Trophoblast cell (in vitro differentiated cells and primary cell): ENCODE measurements at regions not wholly inside any gene's neighbourhood (a gene's known extent, or its start where the extent isn't known, plus 50 kb on each side); places are given as distances from the start of the nearest gene placed in this dataset.
"Not testable (repeated sequence)": the region's sequence is repeated elsewhere in the genome, so short reads cannot be mapped to it uniquely, and the experiment has no call there.

Experiments
- DNase-seq, 2 donors: peaks; one replicate each; pipeline ENCODE4 v3.0.0-alpha.2; 2016
- H2AFZ ChIP-seq: 2 replicates; pipeline ENCODE4 v1.6.1; 2013; ENCODE audit warnings: low read length, moderate library complexity, mild to moderate bottlenecking; ENCODE audit not compliant: insufficient read depth, poor library complexity
- H2AK5ac ChIP-seq: 2 replicates; pipeline ENCODE4 v1.6.1; 2013; ENCODE audit warnings: mild to moderate bottlenecking, low read length
- H2BK120ac ChIP-seq: 2 replicates; pipeline ENCODE4 v1.6.1; 2013; ENCODE audit warnings: low read length, mild to moderate bottlenecking, moderate library complexity; ENCODE audit not compliant: insufficient read depth, poor library complexity
- H2BK12ac ChIP-seq: 2 replicates; pipeline ENCODE4 v1.6.1; 2013; ENCODE audit warnings: mild to moderate bottlenecking, low read length, moderate library complexity
- H2BK5ac ChIP-seq: 2 replicates; pipeline ENCODE4 v1.6.1; 2013; ENCODE audit warnings: low read length, low read depth, moderate library complexity, mild to moderate bottlenecking; ENCODE audit not compliant: poor library complexity
- H3K14ac ChIP-seq: 2 replicates; pipeline ENCODE4 v1.6.1; 2013; ENCODE audit warnings: mild to moderate bottlenecking, low read length
- H3K18ac ChIP-seq: 2 replicates; pipeline ENCODE4 v1.6.1; 2013; ENCODE audit warnings: mild to moderate bottlenecking, low read length
- H3K23ac ChIP-seq: 2 replicates; pipeline ENCODE4 v1.6.1; 2013; ENCODE audit warnings: low read length
- H3K27ac ChIP-seq: 2 replicates; pipeline ENCODE4 v1.5.1; 2013; ENCODE audit warnings: low read depth, mild to moderate bottlenecking, inconsistent platforms, low read length, moderate library complexity
- H3K27me3 ChIP-seq: 2 replicates; pipeline ENCODE4 v1.6.1; 2013; ENCODE audit warnings: inconsistent platforms, mild to moderate bottlenecking, low read length, moderate library complexity; ENCODE audit not compliant: insufficient read depth
- H3K36me3 ChIP-seq, 2 experiments: 1 replicate in 1 of 2; 2 replicates in 1 of 2; pipeline ENCODE4 v1.6.1; 2013; ENCODE audit warnings: low read length in 2 of 2, mild to moderate bottlenecking in 2 of 2, moderate library complexity in 1 of 2; ENCODE audit not compliant: insufficient read depth in 2 of 2, control insufficient read depth in 1 of 2
- H3K4ac ChIP-seq: 2 replicates; pipeline ENCODE4 v1.6.1; 2013; ENCODE audit warnings: low read depth, mild to moderate bottlenecking, low read length, moderate library complexity
- H3K4me1 ChIP-seq, 2 experiments: 1 replicate in 1 of 2; 2 replicates in 1 of 2; pipeline ENCODE4 v1.6.1; 2013; ENCODE audit warnings: low read length in 2 of 2, mild to moderate bottlenecking in 2 of 2, moderate library complexity in 1 of 2; ENCODE audit not compliant: insufficient read depth in 2 of 2, control insufficient read depth in 1 of 2
- H3K4me2 ChIP-seq: 2 replicates; pipeline ENCODE4 v1.6.1; 2013; ENCODE audit warnings: inconsistent platforms, mild to moderate bottlenecking, low read length, moderate library complexity
- H3K4me3 ChIP-seq: 2 replicates; pipeline ENCODE4 v1.5.1; 2013; ENCODE audit warnings: mild to moderate bottlenecking, low read depth, low read length, inconsistent platforms
- H3K79me1 ChIP-seq: one replicate; pipeline ENCODE4 v1.6.1; 2013; ENCODE audit warnings: low read length
- H3K79me2 ChIP-seq: 2 replicates; pipeline ENCODE4 v1.6.1; 2013; ENCODE audit warnings: low read length, mild to moderate bottlenecking; ENCODE audit not compliant: control insufficient read depth, insufficient read depth, poor library complexity
- H3K9ac ChIP-seq: 2 replicates; pipeline ENCODE4 v1.6.1; 2013; ENCODE audit warnings: mild to moderate bottlenecking, low read length
- H3K9me3 ChIP-seq: 2 replicates; pipeline ENCODE4 v1.6.1; 2013; ENCODE audit warnings: low read depth, mild to moderate bottlenecking, control low read depth, inconsistent platforms, low read length; ENCODE audit not compliant: insufficient read depth
- H4K12ac ChIP-seq: 2 replicates; pipeline ENCODE4 v1.6.1; 2013; ENCODE audit warnings: low read depth, mild to moderate bottlenecking, low read length, moderate library complexity
- H4K8ac ChIP-seq: 2 replicates; pipeline ENCODE4 v1.6.1; 2013; ENCODE audit warnings: low read depth, mild to moderate bottlenecking, low read length, moderate library complexity
- H4K91ac ChIP-seq: one replicate; pipeline ENCODE4 v1.6.1; 2013; ENCODE audit warnings: low read depth, mild to moderate bottlenecking, low read length, moderate library complexity
- WGBS: extraction: QIAGEN DNeasy Blood & Tissue Kit; methylation state at CpG from one replicate; pipeline ENCODE4 v1.1.7; 2013; ENCODE audit warnings: missing lambda C conversion rate; ENCODE audit not compliant: insufficient read length, insufficient coverage; ENCODE audit errors: extremely low coverage; 5-methylcytosine and 5-hydroxymethylcytosine counted together

DNA sequence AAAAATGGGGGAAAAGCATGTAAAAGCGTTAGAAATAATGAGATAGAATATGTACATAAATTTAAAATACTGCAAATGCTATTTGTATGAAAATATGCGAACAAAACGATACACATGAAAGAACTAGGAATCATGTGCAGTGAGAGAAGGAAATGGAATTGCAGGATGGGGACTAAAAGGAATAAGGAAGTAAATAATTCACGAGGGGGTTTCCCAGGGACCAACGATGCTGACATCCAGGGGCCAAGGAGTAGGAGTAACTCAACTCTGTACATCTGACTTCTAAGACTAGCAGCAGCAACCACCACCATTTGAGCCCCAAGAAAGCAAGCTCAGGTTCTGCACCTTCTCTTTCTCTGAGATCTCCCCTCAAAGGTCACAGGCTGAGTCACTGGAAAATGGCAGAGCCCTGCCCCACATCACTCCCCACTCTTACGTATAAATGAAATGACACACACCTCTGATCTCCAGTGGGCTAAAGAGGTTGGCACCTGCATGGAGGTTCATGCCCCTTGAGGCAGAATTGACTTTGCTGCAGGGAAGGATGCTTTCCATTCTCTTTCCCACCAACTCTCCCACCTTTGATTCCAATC, 100.0 kb upstream of the DLG1 start:
- no peak for DNase-seq
- no peak overlapping the region for H2BK12ac ChIP-seq
- no peaks in the 10 kb centered on the region for H3K9me3 ChIP-seq
- H3K36me3 ChIP-seq = no peaks in the 10 kb centered on the region
- no peak overlapping the region for H3K4ac ChIP-seq
- H2BK5ac ChIP-seq = no peak overlapping the region
- H3K4me1 ChIP-seq = no peaks in the 10 kb centered on the region
- H3K27me3 ChIP-seq = no peaks in the 10 kb centered on the region
- H3K14ac ChIP-seq = no peak overlapping the region
- no peak overlapping the region for H3K27ac ChIP-seq
- no peak overlapping the region for H3K23ac ChIP-seq
- no peaks in the 10 kb centered on the region for H3K79me2 ChIP-seq
- H2AK5ac ChIP-seq = no peak overlapping the region
- no peak overlapping the region for H3K9ac ChIP-seq
- no peak overlapping the region for H4K12ac ChIP-seq
- H3K4me3 ChIP-seq = no peak overlapping the region
- no peak overlapping the region for H2AFZ ChIP-seq
- H3K79me1 ChIP-seq = no peaks in the 10 kb centered on the region
- H3K18ac ChIP-seq = no peak overlapping the region
- no peak overlapping the region for H3K4me2 ChIP-seq
- no CpG with 5 or more reads among the region's 6 CpGs for WGBS
- H4K8ac ChIP-seq = no peak overlapping the region
- no peak overlapping the region for H4K91ac ChIP-seq
- H2BK120ac ChIP-seq = no peak overlapping the region

DNA sequence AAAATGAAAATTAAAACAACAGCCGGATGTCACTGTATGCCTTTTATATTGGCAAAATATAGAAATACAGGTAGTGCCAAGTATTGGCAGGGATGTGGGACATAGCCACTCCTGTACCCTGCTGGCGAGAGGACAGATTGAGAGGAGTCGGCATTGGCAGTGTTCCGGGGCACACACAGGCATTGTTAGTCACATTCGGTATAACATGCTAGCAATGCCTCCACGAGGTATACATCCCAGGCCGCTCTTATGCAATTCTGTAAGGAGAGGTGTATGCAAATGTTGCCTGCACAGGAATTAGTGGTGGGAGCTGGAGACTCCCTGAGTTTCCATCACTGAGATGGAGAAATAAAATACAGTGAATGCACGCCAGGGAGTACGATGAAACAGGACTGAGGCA, 99.4 kb upstream of the DLG1 start:
- Histone ChIP-seq H3K9me3 (no peaks in the 10 kb centered on the region), H3K27ac (no peak overlapping the region), H3K4me2 (no peak overlapping the region), H2BK5ac (no peak overlapping the region), H3K79me1 (no peaks in the 10 kb centered on the region), H2AK5ac (no peak overlapping the region), H3K18ac (no peak overlapping the region), H3K27me3 (no peaks in the 10 kb centered on the region), H3K14ac (no peak overlapping the region), H4K91ac (no peak overlapping the region), H3K4me3 (no peak overlapping the region), H4K8ac (no peak overlapping the region), H3K79me2 (no peaks in the 10 kb centered on the region), H2BK12ac (no peak overlapping the region), H3K4ac (no peak overlapping the region), H3K4me1 (no peaks in the 10 kb centered on the region), H2AFZ (no peak overlapping the region), H3K9ac (no peak overlapping the region), H3K23ac (no peak overlapping the region), H2BK120ac (no peak overlapping the region), H3K36me3 (no peaks in the 10 kb centered on the region), H4K12ac (no peak overlapping the region)
- DNase-seq = no peak
- no CpG with 5 or more reads among the region's 9 CpGs for WGBS

GRCh38 chr3:197394464-197395321, 96.3 kb upstream of the DLG1 start:
- Histone ChIP-seq H2BK12ac (no peak overlapping the region), H3K4me2 (no peak overlapping the region), H4K8ac (no peak overlapping the region), H2AFZ (no peak overlapping the region), H3K4me3 (no peak overlapping the region), H3K79me2 (no peaks in the 10 kb centered on the region), H3K18ac (no peak overlapping the region), H3K9ac (no peak overlapping the region), H3K14ac (no peak overlapping the region), H2BK5ac (no peak overlapping the region), H4K91ac (no peak overlapping the region), H3K79me1 (no peaks in the 10 kb centered on the region), H2AK5ac (no peak overlapping the region), H3K9me3 (no peaks in the 10 kb centered on the region), H3K36me3 (no peaks in the 10 kb centered on the region), H3K4me1 (no peaks in the 10 kb centered on the region), H3K23ac (no peak overlapping the region), H3K27ac (no peak overlapping the region), H4K12ac (no peak overlapping the region), H2BK120ac (no peak overlapping the region), H3K4ac (no peak overlapping the region), H3K27me3 (no peaks in the 10 kb centered on the region)
- peak; percentile 92 to 94 for DNase-seq
- no CpG with 5 or more reads among the region's 25 CpGs for WGBS

DNA sequence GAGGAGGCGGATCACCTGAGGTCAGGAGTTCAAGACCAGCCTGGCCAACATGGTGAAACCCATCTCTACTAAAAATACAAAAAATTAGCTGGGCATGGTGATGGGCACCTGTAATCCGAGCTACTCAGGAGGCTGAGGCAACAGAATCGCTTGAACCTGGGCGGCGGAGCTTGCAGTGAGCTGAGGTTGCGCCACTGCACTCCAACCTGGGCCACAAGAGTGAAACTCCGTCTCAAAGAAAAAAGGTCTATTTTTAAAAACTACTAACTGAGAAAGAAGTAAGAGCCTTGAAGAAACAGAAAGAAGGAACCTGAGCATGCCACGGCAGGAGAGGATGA, 95.7 kb upstream of the DLG1 start:
- H3K79me1 ChIP-seq, H3K4me2 ChIP-seq, H2BK120ac ChIP-seq, H2BK5ac ChIP-seq, H2AFZ ChIP-seq, H3K9ac ChIP-seq, H4K12ac ChIP-seq, H3K4me3 ChIP-seq, H3K4me1 ChIP-seq, H3K79me2 ChIP-seq, H3K14ac ChIP-seq, DNase-seq, H2AK5ac ChIP-seq, H3K23ac ChIP-seq, H3K4ac ChIP-seq, H2BK12ac ChIP-seq, H3K27ac ChIP-seq, H4K8ac ChIP-seq, H4K91ac ChIP-seq, H3K27me3 ChIP-seq, H3K36me3 ChIP-seq, H3K18ac ChIP-seq, H3K9me3 ChIP-seq: not testable (repeated sequence)
- WGBS = no CpG with 5 or more reads among the region's 8 CpGs
